ENCODE measurements at regions not wholly inside any gene's neighbourhood (a gene's known extent, or its start where the extent isn't known, plus 50 kb on each side); places are given as distances from the start of the nearest gene placed in this dataset.

DNA sequence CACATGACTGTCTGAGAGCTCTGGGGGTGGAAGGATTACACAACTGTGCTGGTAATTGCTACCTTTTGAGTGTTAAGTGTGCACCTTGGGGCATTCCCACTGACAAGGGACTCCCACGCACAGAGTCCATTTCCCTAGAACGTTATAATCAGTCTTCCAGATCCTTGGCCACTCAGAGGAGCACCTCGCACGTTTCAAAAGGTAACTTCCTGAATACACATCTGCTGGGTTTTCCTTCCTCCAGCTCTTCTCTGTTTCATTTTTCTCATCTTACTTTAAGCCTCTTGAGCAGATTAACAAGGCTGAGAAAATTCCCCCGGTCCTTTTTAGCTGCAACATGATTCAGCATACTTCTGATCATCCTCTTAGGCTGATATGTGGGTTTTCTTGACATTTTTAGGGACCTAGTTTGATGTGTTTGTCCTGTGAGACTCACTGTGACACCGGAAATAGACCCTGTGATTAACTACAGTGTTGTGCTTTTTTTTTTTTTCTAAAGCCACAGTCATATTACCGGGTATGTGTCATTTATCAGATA, 98.4 kb upstream of the DUSP22 start:
- TF ChIP-seq CTCF (IDR thresholded peaks at IDR 0.05; ENCODE audit: partially characterized antibody, unreplicated experiment): no peak
- no peak for DNase-seq
- Mint-ChIP-seq H3K4me1 (ENCODE audit: low read depth, unreplicated experiment) (no peaks in the 10 kb centered on the region), H3K4me3 (ENCODE audit: unreplicated experiment) (no peak overlapping the region), H3K36me3 (ENCODE audit: unreplicated experiment) (peaks cover 4% of the 10 kb centered on the region), H3K9me3 (ENCODE audit: unreplicated experiment) (peaks cover 2% of the 10 kb centered on the region), H3K27ac (ENCODE audit: unreplicated experiment) (no peak overlapping the region), H3K27me3 (ENCODE audit: unreplicated experiment) (peaks cover 8% of the 10 kb centered on the region)

GRCh38 chr6:195861-196360, 96.4 kb upstream of the DUSP22 start:
- DNase-seq: no peak
- Mint-ChIP-seq H3K4me3 (ENCODE audit: unreplicated experiment) (no peak overlapping the region), H3K27ac (ENCODE audit: unreplicated experiment) (no peak overlapping the region), H3K27me3 (ENCODE audit: unreplicated experiment) (peaks cover 4% of the 10 kb centered on the region), H3K9me3 (ENCODE audit: unreplicated experiment) (peaks cover 2% of the 10 kb centered on the region), H3K36me3 (ENCODE audit: unreplicated experiment) (peaks cover 4% of the 10 kb centered on the region), H3K4me1 (ENCODE audit: low read depth, unreplicated experiment) (peaks cover 6% of the 10 kb centered on the region)
- no peak for TF ChIP-seq CTCF (IDR thresholded peaks at IDR 0.05; ENCODE audit: partially characterized antibody, unreplicated experiment)

- DNase-seq: no peak
- Mint-ChIP-seq H3K4me3 (ENCODE audit: unreplicated experiment) (no peak overlapping the region), H3K27me3 (ENCODE audit: unreplicated experiment) (peaks cover 4% of the 10 kb centered on the region), H3K9me3 (ENCODE audit: unreplicated experiment) (peaks cover 2% of the 10 kb centered on the region), H3K27ac (ENCODE audit: unreplicated experiment) (no peak overlapping the region), H3K36me3 (ENCODE audit: unreplicated experiment) (peaks cover 4% of the 10 kb centered on the region), H3K4me1 (ENCODE audit: low read depth, unreplicated experiment) (peaks cover 6% of the 10 kb centered on the region)
- TF ChIP-seq CTCF (IDR thresholded peaks at IDR 0.05; ENCODE audit: partially characterized antibody, unreplicated experiment): no peak
Measured at GRCh38 chr6:196543-196942, 95.7 kb upstream of the DUSP22 start.

- H3K4me1 Mint-ChIP-seq (ENCODE audit: low read depth, unreplicated experiment): peaks cover 6% of the 10 kb centered on the region
- no peak for DNase-seq
- H3K27me3 Mint-ChIP-seq (ENCODE audit: unreplicated experiment): no peaks in the 10 kb centered on the region
- no peak overlapping the region for H3K27ac Mint-ChIP-seq (ENCODE audit: unreplicated experiment)
- no peaks in the 10 kb centered on the region for H3K9me3 Mint-ChIP-seq (ENCODE audit: unreplicated experiment)
- no peak for TF ChIP-seq CTCF (IDR thresholded peaks at IDR 0.05; ENCODE audit: partially characterized antibody, unreplicated experiment)
- no peak overlapping the region for H3K4me3 Mint-ChIP-seq (ENCODE audit: unreplicated experiment)
- no peaks in the 10 kb centered on the region for H3K36me3 Mint-ChIP-seq (ENCODE audit: unreplicated experiment)
Measured at GRCh38 chr6:203661-204060, 88.6 kb upstream of the DUSP22 start.

GRCh38 chr6:206264-206663, 86.0 kb upstream of the DUSP22 start:
- no peak for DNase-seq
- no peaks in the 10 kb centered on the region for H3K36me3 Mint-ChIP-seq (ENCODE audit: unreplicated experiment)
- TF ChIP-seq CTCF (IDR thresholded peaks at IDR 0.05; ENCODE audit: partially characterized antibody, unreplicated experiment): no peak
- H3K27ac Mint-ChIP-seq (ENCODE audit: unreplicated experiment): no peak overlapping the region
- H3K27me3 Mint-ChIP-seq (ENCODE audit: unreplicated experiment): peaks cover 2% of the 10 kb centered on the region
- H3K4me3 Mint-ChIP-seq (ENCODE audit: unreplicated experiment): no peak overlapping the region
- no peaks in the 10 kb centered on the region for H3K9me3 Mint-ChIP-seq (ENCODE audit: unreplicated experiment)
- H3K4me1 Mint-ChIP-seq (ENCODE audit: low read depth, unreplicated experiment): peaks cover 1% of the 10 kb centered on the region

Measured in glutamatergic neuron (in vitro differentiated cells).